ENCODE measurements at regions not wholly inside any gene's neighbourhood (a gene's known extent, or its start where the extent isn't known, plus 50 kb on each side); places are given as distances from the start of the nearest gene placed in this dataset.

- CTCF ChIA-PET: no interaction called here
- POLR2A ChIA-PET: no interaction called here
Measured at GRCh38 chr13:40402931-40403431, 263.5 kb downstream of the FOXO1 start.

DNA sequence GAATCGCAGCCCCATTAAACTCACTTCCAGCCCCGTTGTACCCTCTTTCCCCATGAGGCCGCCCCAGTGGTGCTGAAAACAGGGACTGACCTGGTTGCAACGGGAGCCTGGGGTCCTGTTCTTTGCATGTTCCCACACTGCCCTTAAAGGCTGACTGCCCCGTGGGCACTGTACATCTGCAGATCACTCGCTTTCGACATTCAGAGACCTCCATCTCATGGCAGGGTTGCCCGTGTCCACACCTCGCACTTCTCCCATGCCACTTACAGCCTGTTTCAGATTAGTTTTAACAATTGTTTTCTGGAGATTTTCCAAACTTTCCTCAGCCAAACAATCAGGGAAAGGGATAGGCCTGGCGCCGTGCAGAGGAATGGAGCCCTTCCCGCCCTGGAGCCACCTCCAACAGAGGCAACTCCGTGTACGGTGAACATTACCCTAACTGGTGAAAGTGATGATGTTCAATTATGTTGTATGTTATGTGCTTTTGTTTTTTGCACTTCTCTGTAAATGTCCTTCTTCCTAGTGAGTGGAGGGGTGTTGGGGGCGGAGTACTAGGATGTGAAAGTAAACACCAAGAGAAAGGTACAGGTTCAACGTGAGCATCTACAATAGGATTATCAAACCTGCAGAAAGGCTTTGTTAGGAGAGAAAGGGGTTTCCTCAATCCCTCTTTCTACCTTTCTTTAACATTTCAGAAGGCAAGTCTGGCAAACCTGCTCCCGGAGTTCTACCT is 262.8 kb downstream of the FOXO1 start:
- CTCF ChIA-PET: no interaction called here

DNA sequence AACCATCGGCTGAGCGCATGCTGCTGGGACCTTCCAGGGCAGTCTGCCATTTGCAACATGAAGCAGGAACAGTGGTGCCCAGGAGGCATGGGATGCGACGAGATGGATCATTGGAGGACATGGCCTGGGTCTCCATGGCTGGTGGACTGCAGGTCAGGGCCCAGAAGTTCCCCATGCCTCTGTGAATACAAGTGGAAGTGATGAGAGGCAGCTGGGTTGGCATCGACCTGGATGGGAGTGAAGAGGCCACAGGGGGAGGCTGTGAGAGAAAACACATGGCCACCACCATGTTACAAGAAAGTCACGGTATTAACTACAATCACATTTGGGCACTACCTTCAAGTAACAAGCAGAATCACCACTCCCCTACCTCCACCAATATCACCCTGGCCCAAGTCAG is 262.0 kb downstream of the FOXO1 start:
- POLR2A ChIA-PET: no interaction called here
- CTCF ChIA-PET: no interaction called here

More for the DNA sequence above, 262.8 kb downstream of the FOXO1 start:
- POLR2A ChIA-PET: no interaction called here

GRCh38 chr13:40404967-40405716 is 261.3 kb downstream of the FOXO1 start:
- ChIA-PET POLR2A (no interaction called here), CTCF (no interaction called here)

GRCh38 chr13:40406405-40407120 is 259.9 kb downstream of the FOXO1 start:
- POLR2A ChIA-PET: no interaction called here
- CTCF ChIA-PET: no interaction called here

DNA sequence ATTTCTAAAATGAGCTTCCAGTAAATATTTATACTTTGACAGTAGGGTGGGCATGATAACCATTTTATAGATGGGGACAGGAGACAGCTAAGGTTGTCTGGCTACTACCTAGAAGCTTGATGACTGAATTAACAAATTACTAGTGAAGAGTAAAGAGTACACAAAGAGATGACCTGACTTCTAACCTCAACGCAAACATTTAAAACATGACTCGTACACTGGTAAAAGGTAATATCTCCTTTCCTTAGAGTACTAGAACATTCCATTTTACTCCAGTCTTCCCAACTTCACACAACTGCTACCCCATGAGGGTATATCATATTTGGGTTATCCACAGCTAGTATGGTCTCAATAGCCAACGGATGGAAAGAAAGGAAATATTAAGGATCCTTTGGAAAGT is 258.9 kb downstream of the FOXO1 start:
- CTCF ChIA-PET: interaction anchor here (0.7 kb wide), 1 partner anchor 13 kb away, joined by 3 read pairs; no protein-coding TSS in a partner anchor
- POLR2A ChIA-PET: no interaction called here

GRCh38 chr13:40408602-40409001 is 257.8 kb downstream of the FOXO1 start:
- POLR2A ChIA-PET: no interaction called here
- CTCF ChIA-PET: no interaction called here

GRCh38 chr13:40409278-40409677 is 257.2 kb downstream of the FOXO1 start:
- POLR2A ChIA-PET: no interaction called here

DNA sequence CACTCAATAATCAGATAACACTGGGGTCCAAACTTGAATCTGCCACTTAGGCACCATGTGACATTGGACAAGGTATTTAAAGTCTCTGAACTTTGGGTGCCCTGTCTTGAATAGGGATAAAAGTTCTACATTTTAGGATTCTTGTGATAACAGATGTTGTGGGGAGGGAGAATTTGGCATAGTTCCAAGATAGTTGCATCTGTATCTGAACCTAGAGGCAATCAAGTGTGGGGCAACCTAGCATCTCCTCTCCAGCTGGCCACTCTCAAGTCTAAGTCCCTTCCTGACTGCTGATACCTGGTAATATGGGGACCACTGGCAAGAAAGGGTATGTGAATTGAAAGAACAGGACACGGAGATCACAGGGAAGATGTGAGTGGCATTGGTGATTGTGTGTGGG is 256.1 kb downstream of the FOXO1 start:
- CTCF ChIA-PET: no interaction called here

More at GRCh38 chr13:40409278-40409677, 257.2 kb downstream of the FOXO1 start:
- CTCF ChIA-PET: no interaction called here

DNA sequence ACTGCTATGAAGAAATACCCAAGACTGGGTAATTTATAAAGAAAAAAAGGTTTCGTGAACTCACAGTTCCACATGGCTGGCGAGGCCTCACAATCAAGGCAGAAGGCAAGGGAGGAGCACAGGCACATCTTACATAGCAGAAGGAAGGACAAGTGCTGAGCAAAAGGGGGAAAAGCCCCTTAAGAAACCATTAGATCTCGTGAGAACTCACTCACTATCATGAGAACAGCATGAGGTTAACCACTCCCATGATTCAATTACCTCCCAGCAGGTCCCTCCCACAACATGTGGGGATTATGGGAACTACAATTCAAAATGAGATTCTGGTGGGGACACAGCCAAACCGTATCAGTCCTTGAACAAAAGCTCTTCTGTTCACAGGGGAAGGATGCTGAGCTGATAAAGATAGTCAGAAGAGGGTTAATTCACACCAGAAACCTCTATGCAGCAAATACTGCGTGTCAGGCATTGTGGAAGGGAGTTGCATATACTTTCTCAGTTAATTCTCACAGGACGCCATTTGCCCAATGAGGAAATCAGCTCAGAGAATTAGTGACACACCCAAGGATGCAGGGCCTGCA is 246.2 kb downstream of the FOXO1 start:
- ChIA-PET POLR2A (no interaction called here), CTCF (interaction anchor here (0.6 kb wide), 1 partner anchor 13 kb away, joined by 3 read pairs; no protein-coding TSS in a partner anchor)

More for the DNA sequence above, 256.1 kb downstream of the FOXO1 start:
- POLR2A ChIA-PET: no interaction called here

DNA sequence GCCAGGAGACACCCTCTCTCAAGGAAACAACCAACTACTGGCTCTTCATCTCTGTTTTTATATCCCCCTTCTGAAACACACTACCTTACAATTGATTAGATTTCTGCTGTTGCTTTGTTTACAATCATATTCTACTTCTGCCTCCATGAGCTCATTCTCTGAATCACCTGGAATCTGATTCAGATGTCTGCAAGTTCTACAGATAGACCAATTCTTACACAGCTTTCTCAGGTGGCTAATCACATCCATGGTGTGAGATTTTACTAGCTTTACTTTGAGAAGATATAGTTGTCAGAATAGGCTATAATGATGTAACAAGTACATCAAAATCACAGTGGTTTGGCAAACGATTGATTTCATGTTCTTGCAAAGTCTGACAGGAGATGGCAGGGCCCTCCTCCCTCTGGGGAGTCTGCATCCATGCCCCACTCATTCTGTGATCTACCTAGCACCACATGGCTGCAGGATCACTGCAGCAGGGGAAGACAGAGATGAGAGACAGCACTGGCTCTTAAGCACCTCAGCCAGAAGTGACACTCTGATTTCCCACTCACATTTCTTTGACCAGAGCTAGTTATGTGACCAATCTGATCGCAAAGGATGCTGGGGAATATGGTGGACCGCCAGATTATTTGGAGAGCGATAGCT is 243.7 kb downstream of the FOXO1 start:
- POLR2A ChIA-PET: no interaction called here
- CTCF ChIA-PET: no interaction called here

GRCh38 chr13:40428354-40428753 is 238.1 kb downstream of the FOXO1 start:
- CTCF ChIA-PET: no interaction called here
- POLR2A ChIA-PET: no interaction called here

- ChIA-PET CTCF (no interaction called here), POLR2A (no interaction called here)
Measured at GRCh38 chr13:40429706-40430545, 236.5 kb downstream of the FOXO1 start.

- ChIA-PET POLR2A (no interaction called here), CTCF (interaction anchor here (0.6 kb wide), 1 partner anchor 104 kb away, joined by 3 read pairs; no protein-coding TSS in a partner anchor)
Measured at GRCh38 chr13:40432018-40432978, 234.1 kb downstream of the FOXO1 start.

DNA sequence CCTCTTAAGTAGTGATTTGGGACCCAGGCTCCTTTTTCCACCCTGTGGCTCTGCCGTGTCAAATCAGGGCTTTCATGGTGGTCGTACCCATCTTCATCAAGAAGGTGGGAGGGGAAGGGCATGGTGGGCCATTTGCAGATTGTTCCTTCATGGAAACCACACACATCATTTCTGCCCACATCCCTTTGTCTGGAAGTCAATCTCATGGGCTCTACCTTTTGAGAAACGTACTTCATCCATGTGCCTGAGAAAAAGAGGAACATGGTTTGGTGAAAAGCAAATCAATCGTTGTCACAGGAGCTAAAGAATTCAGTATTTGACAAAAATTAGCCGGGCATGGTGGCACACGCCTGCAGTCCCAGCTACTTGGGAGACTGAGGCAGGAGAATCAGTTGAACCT is 233.4 kb downstream of the FOXO1 start:
- CTCF ChIA-PET: no interaction called here

DNA sequence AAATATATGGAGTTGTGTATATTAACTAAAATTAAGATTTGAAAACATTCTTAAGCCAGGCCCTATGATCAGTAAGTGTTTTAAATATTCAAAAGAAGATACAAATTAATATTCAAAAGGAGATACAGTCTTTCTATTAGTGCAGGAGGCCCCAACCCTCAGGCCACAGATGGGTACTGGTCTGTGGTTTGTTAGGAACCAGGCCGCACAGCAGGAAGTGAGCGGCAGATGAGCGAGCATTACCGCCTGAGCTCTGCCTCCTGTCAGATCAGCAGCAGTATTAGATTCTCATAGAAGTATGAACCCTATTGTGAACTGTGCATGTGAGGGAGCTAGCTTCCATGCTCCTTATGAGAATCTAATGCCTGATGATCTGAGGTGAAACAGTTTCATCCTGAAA is 232.9 kb downstream of the FOXO1 start:
- CTCF ChIA-PET: no interaction called here
- POLR2A ChIA-PET: interaction anchor here (0.7 kb wide), 1 partner anchor 217 kb away, joined by 6 read pairs; no protein-coding TSS in a partner anchor

More for the DNA sequence above, 233.4 kb downstream of the FOXO1 start:
- POLR2A ChIA-PET: interaction anchor here (0.7 kb wide), 1 partner anchor 217 kb away, joined by 6 read pairs; no protein-coding TSS in a partner anchor

DNA sequence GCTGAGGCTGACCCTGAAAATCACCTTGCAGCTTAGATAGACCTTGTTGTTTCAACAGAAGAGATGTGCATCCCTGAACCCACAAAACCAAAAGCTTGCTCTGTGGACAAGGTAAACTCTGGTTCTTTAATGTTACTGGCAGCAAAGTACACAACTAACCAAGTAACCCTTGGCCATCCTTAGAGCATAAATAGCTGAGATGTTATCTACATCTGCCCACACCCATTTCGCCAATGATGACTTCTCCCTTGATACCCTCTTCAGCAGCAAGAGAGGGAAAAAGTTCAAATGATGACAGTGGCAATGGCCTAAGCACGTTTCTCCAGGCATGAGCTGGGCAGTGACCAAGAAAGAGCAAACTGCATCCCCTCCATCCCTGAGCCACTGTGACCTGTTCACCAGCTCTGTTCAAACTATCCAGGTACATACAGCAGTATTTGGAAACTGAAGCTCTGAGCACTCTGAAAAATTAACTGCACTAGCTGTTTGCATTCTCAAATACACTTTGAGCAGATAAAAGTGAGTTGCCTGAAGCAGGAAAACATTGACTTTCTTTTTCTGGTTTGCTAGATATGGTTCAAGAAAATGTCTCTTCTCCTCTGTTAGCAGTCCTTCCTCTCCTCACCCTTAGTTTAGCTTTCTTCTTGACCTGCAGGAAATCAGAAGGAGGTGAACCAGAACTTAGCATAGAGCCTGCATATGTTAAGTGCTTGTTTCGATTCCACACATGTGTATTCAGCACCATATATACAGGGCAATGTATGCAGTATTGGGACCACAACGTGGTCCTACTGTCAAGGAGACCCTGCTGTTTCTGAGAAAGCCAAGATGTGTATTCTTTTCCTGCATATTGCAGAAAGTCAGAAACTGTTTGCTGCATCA is 231.7 kb downstream of the FOXO1 start:
- POLR2A ChIA-PET: no interaction called here

More for the DNA sequence above, 231.7 kb downstream of the FOXO1 start:
- CTCF ChIA-PET: no interaction called here
